GM13976 (cell line): ENCODE measurements at regions not wholly inside any gene's neighbourhood (a gene's known extent, or its start where the extent isn't known, plus 50 kb on each side); places are given as distances from the start of the nearest gene placed in this dataset.

Source experiments
- DNase-seq: peaks from one replicate; pipeline ENCODE4 v3.0.0; 2012; ENCODE audit warnings: low spot score
- CTCF ChIP-seq: IDR thresholded peaks from 2 replicates; pipeline ENCODE4 v1.5.1; 2012; ENCODE audit warnings: borderline replicate concordance, mild to moderate bottlenecking; ENCODE audit not compliant: insufficient read depth; ENCODE audit errors: extremely low read depth, missing control alignments, control extremely low read depth
- in situ Hi-C: fragments of 300-500 bp; cut with MboI; formaldehyde crosslinking; loops from one replicate; pipeline ENCODE4 v1.12.0; 2022; ENCODE audit warnings: low sequenced_read_pairs, mixed read lengths, inconsistent platforms; ENCODE audit not compliant: unreplicated experiment

DNA sequence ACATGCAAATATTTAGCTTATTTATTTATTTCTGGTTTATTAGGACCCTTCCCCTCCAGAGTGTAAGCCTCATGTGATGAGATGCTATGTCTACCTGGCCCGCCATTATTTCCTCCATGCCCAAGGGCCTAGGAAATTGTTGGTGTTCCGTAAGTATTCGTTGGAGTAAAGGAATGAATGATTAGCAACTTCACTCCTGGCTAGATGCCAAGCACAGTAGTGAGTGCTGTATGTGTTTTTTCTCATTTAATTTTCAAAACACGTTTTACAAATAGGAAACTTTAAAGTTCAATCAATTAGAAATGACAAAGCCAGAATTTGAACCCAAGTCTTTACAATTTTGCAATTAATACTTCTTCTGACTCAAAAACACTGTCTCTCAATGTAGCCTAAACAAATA lies 253.8 kb downstream of the BCAT1 start:
- in situ Hi-C loops: no loop called here
- DNase-seq: no peak
- TF ChIP-seq CTCF: no peak

GRCh38 chr12:24688601-24689000 lies 260.3 kb downstream of the BCAT1 start:
- TF ChIP-seq CTCF: no peak
- DNase-seq: no peak
- in situ Hi-C loops: no loop called here

GRCh38 chr12:24681570-24681969 lies 267.3 kb downstream of the BCAT1 start:
- in situ Hi-C loops: no loop called here
- TF ChIP-seq CTCF: no peak
- DNase-seq: no peak

- TF ChIP-seq CTCF: no peak
- in situ Hi-C loops: no loop called here
- DNase-seq: no peak
These were observed 269.8 kb downstream of the BCAT1 start for GRCh38 chr12:24679126-24679525.

DNA sequence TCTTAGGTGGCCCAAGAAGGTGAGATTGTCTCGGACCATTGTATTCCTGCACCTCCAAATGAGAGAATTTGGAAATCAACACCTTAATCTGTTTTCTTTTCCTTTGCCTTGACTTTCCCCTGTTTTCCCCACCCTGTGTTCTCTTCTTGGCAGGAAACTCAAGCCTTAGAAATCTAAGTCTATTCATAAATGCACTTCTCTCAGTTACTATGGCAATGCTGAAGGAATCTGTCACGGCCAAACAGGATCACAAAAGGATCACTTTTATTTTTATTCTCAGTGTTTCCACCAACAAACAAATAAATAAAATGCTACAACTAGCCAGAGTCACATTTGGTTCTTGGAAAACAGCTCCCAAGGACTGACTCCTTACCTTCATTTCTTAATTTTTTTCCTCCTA lies 270.5 kb downstream of the BCAT1 start:
- no peak for DNase-seq
- no peak for TF ChIP-seq CTCF
- in situ Hi-C loops: no loop called here

- in situ Hi-C loops: no loop called here
- DNase-seq: no peak
- no peak for TF ChIP-seq CTCF
These were observed 280.3 kb downstream of the BCAT1 start for GRCh38 chr12:24668563-24668962.
